ENCODE measurements at regions not wholly inside any gene's neighbourhood (a gene's known extent, or its start where the extent isn't known, plus 50 kb on each side); places are given as distances from the start of the nearest gene placed in this dataset.
A peak's percentile ranks its signal among the peaks of the same experiment; 100 is the strongest.

GRCh38 chr4:137263206-137263605 is 269.1 kb downstream of the PCDH18 start:
- Histone ChIP-seq H3K4me2 (ENCODE audit: extremely low read depth, insufficient read depth, low read length) (no peak overlapping the region), H3K27ac (ENCODE audit: insufficient read depth, low read length) (no peak overlapping the region), H3K79me2 (ENCODE audit: control insufficient read depth, insufficient read depth, low read length) (no peaks in the 10 kb centered on the region), H4K20me1 (ENCODE audit: control insufficient read depth, extremely low read depth, insufficient read depth, low read length) (no peaks in the 10 kb centered on the region), H3K36me3 (ENCODE audit: control insufficient read depth, insufficient read depth, low read length) (no peaks in the 10 kb centered on the region), H3K4me3 (replicated peaks in 1 of 4; ENCODE audit: control extremely low read depth in 1 of 4, insufficient read depth in 1 of 4, low read depth in 3 of 4, low read length in 4 of 4) (no peak overlapping the region), H3K4me1 (ENCODE audit: control insufficient read depth, extremely low read depth, insufficient read depth, low read length) (peaks cover 4% of the 10 kb centered on the region), H3K9ac (ENCODE audit: insufficient read depth, low read length) (no peak overlapping the region), H3K9me3 (ENCODE audit: control insufficient read depth, insufficient read depth, low read depth, low read length) (no peaks in the 10 kb centered on the region), H2AFZ (ENCODE audit: low read length) (no peak overlapping the region), H3K27me3 (ENCODE audit: control insufficient read depth, insufficient read depth, low read length) (no peaks in the 10 kb centered on the region)
- DNase-seq (ENCODE audit: low read depth in 2 of 2): no peak
- TF ChIP-seq CTCF (conservative IDR thresholded peaks at IDR 0.05 in 1 of 2, IDR thresholded peaks at IDR 0.05 in 1 of 2; ENCODE audit: low read depth in 1 of 2, low read length in 2 of 2) (no peak), EZH2 (IDR thresholded peaks at IDR 0.05; ENCODE audit: low read length, missing control alignments) (no peak)

GRCh38 chr4:137253949-137254348 is 278.3 kb downstream of the PCDH18 start:
- no peaks in the 10 kb centered on the region for H4K20me1 ChIP-seq (ENCODE audit: control insufficient read depth, extremely low read depth, insufficient read depth, low read length)
- no peak overlapping the region for H2AFZ ChIP-seq (ENCODE audit: low read length)
- H3K27ac ChIP-seq (ENCODE audit: insufficient read depth, low read length): no peak overlapping the region
- H3K79me2 ChIP-seq (ENCODE audit: control insufficient read depth, insufficient read depth, low read length): no peaks in the 10 kb centered on the region
- H3K36me3 ChIP-seq (ENCODE audit: control insufficient read depth, insufficient read depth, low read length): no peaks in the 10 kb centered on the region
- H3K27me3 ChIP-seq (ENCODE audit: control insufficient read depth, insufficient read depth, low read length): no peaks in the 10 kb centered on the region
- H3K4me3 ChIP-seq (replicated peaks in 1 of 4; ENCODE audit: control extremely low read depth in 1 of 4, insufficient read depth in 1 of 4, low read depth in 3 of 4, low read length in 4 of 4): no peak overlapping the region
- H3K9me3 ChIP-seq (ENCODE audit: control insufficient read depth, insufficient read depth, low read depth, low read length): no peaks in the 10 kb centered on the region
- H3K9ac ChIP-seq (ENCODE audit: insufficient read depth, low read length): no peak overlapping the region
- H3K4me2 ChIP-seq (ENCODE audit: extremely low read depth, insufficient read depth, low read length): no peak overlapping the region
- TF ChIP-seq EZH2 (IDR thresholded peaks at IDR 0.05; ENCODE audit: low read length, missing control alignments) (no peak), CTCF (conservative IDR thresholded peaks at IDR 0.05 in 1 of 2, IDR thresholded peaks at IDR 0.05 in 1 of 2; ENCODE audit: low read depth in 1 of 2, low read length in 2 of 2) (no peak)
- H3K4me1 ChIP-seq (ENCODE audit: control insufficient read depth, extremely low read depth, insufficient read depth, low read length): no peaks in the 10 kb centered on the region
- peak; percentile 72 to 83 for DNase-seq (ENCODE audit: low read depth in 2 of 2)

GRCh38 chr4:137249112-137249511 is 283.2 kb downstream of the PCDH18 start:
- Histone ChIP-seq H3K4me2 (ENCODE audit: extremely low read depth, insufficient read depth, low read length) (no peak overlapping the region), H3K27me3 (ENCODE audit: control insufficient read depth, insufficient read depth, low read length) (no peaks in the 10 kb centered on the region), H3K9ac (ENCODE audit: insufficient read depth, low read length) (no peak overlapping the region), H3K9me3 (ENCODE audit: control insufficient read depth, insufficient read depth, low read depth, low read length) (no peaks in the 10 kb centered on the region), H4K20me1 (ENCODE audit: control insufficient read depth, extremely low read depth, insufficient read depth, low read length) (no peaks in the 10 kb centered on the region), H2AFZ (ENCODE audit: low read length) (no peak overlapping the region), H3K27ac (ENCODE audit: insufficient read depth, low read length) (no peak overlapping the region), H3K4me3 (replicated peaks in 1 of 4; ENCODE audit: control extremely low read depth in 1 of 4, insufficient read depth in 1 of 4, low read depth in 3 of 4, low read length in 4 of 4) (no peak overlapping the region), H3K36me3 (ENCODE audit: control insufficient read depth, insufficient read depth, low read length) (no peaks in the 10 kb centered on the region), H3K79me2 (ENCODE audit: control insufficient read depth, insufficient read depth, low read length) (no peaks in the 10 kb centered on the region), H3K4me1 (ENCODE audit: control insufficient read depth, extremely low read depth, insufficient read depth, low read length) (no peaks in the 10 kb centered on the region)
- DNase-seq (ENCODE audit: low read depth in 2 of 2): no peak
- TF ChIP-seq CTCF (conservative IDR thresholded peaks at IDR 0.05 in 1 of 2, IDR thresholded peaks at IDR 0.05 in 1 of 2; ENCODE audit: low read depth in 1 of 2, low read length in 2 of 2) (no peak), EZH2 (IDR thresholded peaks at IDR 0.05; ENCODE audit: low read length, missing control alignments) (no peak)

All from fibroblast of lung (primary cell).